Kidney (tissue), 13 donors: ENCODE measurements at regions not wholly inside any gene's neighbourhood (a gene's known extent, or its start where the extent isn't known, plus 50 kb on each side); places are given as distances from the start of the nearest gene placed in this dataset.
A peak's percentile ranks its signal among the peaks of the same experiment; 100 is the strongest.

Experiments used
- DNase-seq, 5 donors: peaks; one replicate each; pipeline ENCODE4 v3.0.0-alpha.2; 2013 to 2020
- FAIRE-seq: peaks from 2 replicates; lab custom pipeline; 2012; peaks lifted over from hg19 to GRCh38; lab: Jason Lieb, UNC
- H3K27ac ChIP-seq, 2 donors: one replicate each; pipeline ENCODE4 v1.7.0; 2013; ENCODE audit warnings: low read depth in 2 of 2, low read length in 2 of 2, inconsistent platforms in 1 of 2
- H3K27me3 ChIP-seq: one replicate; pipeline ENCODE4 v1.7.1; 2013; ENCODE audit warnings: low read length, inconsistent platforms; ENCODE audit not compliant: control insufficient read depth, insufficient read depth
- H3K36me3 ChIP-seq, 3 donors: one replicate each; pipeline versions ENCODE4 v1.7.0 to v1.7.1; 2013; ENCODE audit warnings: low read length in 3 of 3, control low read depth in 1 of 3, inconsistent platforms in 1 of 3; ENCODE audit not compliant: insufficient read depth in 3 of 3, control insufficient read depth in 2 of 3
- H3K4me1 ChIP-seq, 3 donors: one replicate each; pipeline versions ENCODE4 v1.7.0 to v1.7.1; 2013; ENCODE audit warnings: low read length in 3 of 3, inconsistent platforms in 1 of 3, low read depth in 1 of 3; ENCODE audit not compliant: control insufficient read depth in 2 of 3, insufficient read depth in 2 of 3
- H3K4me3 ChIP-seq, 3 donors: one replicate each; pipeline versions ENCODE4 v1.7.0 to v1.8.1; 2013; ENCODE audit warnings: low read length in 3 of 3, control low read depth in 1 of 3, inconsistent platforms in 1 of 3
- H3K9ac ChIP-seq, 3 donors: one replicate each; pipeline versions ENCODE4 v1.7.0 to v1.7.1; 2013; ENCODE audit warnings: low read length in 3 of 3, control low read depth in 1 of 3, inconsistent platforms in 1 of 3
- H3K9me3 ChIP-seq, 3 donors: one replicate each; pipeline versions ENCODE4 v1.7.0 to v1.7.1; 2013; ENCODE audit warnings: low read length in 3 of 3, control low read depth in 1 of 3, inconsistent platforms in 1 of 3; ENCODE audit not compliant: control insufficient read depth in 2 of 3, insufficient read depth in 1 of 3
- CTCF ChIP-seq: IDR thresholded peaks from 3 replicates; pipeline ENCODE4 v1.5.1; 2012; ENCODE audit warnings: mild to moderate bottlenecking, moderate library complexity, borderline replicate concordance; ENCODE audit not compliant: insufficient read depth; ENCODE audit errors: extremely low read depth
- intact Hi-C: fragments of 100-400 bp; cut with DNase I; formaldehyde crosslinking; loops from one replicate; pipeline ENCODE4 v1.11.1; 2022
- donor health status: control.
- donor health status: control.
- donor health status: control.
- donor health status: control.
- donor health status: control.
- donor health status: DM: yes; HTN: yes; CAD: no.
- donor health status: Normal renal cell carcinoma (clear cell type).

- Histone ChIP-seq H3K4me3 (no peak overlapping the region), H3K36me3 (no peaks in the 10 kb centered on the region), H3K27ac (no peak overlapping the region), H3K4me1 (no peaks in the 10 kb centered on the region), H3K27me3 (no peaks in the 10 kb centered on the region), H3K9me3 (no peaks in the 10 kb centered on the region), H3K9ac (no peak overlapping the region)
- no peak for FAIRE-seq
- intact Hi-C loops, result no loop called here
- peak in 1 of 5 donors; percentile 26 for DNase-seq
- no peak for TF ChIP-seq CTCF
Observed at GRCh38 chr18:45317948-45318640, 297.2 kb upstream of the SLC14A2 start.

GRCh38 chr18:45320724-45321123 is 294.6 kb upstream of the SLC14A2 start:
- no peak for FAIRE-seq
- H3K36me3 ChIP-seq, result no peaks in the 10 kb centered on the region
- no peaks in the 10 kb centered on the region for H3K27me3 ChIP-seq
- no peak overlapping the region for H3K4me3 ChIP-seq
- H3K9ac ChIP-seq, result no peak overlapping the region
- H3K9me3 ChIP-seq, result no peaks in the 10 kb centered on the region
- peaks cover 0 to 3% (median 0%) of the 10 kb centered on the region in 3 donors for H3K4me1 ChIP-seq
- DNase-seq, result no peak
- intact Hi-C loops, result no loop called here
- no peak for TF ChIP-seq CTCF
- no peak overlapping the region for H3K27ac ChIP-seq

- Histone ChIP-seq H3K27ac (no peak overlapping the region), H3K9me3 (no peaks in the 10 kb centered on the region), H3K27me3 (no peaks in the 10 kb centered on the region), H3K4me1 (peaks cover 0 to 3% (median 0%) of the 10 kb centered on the region in 3 donors), H3K36me3 (no peaks in the 10 kb centered on the region), H3K9ac (no peak overlapping the region), H3K4me3 (no peak overlapping the region)
- intact Hi-C loops, result no loop called here
- TF ChIP-seq CTCF, result no peak
- DNase-seq, result peak in 1 of 5 donors; percentile 20
- FAIRE-seq, result no peak
Observed at GRCh38 chr18:45321520-45321919, 293.8 kb upstream of the SLC14A2 start.
